GM13977 (cell line): ENCODE measurements at regions not wholly inside any gene's neighbourhood (a gene's known extent, or its start where the extent isn't known, plus 50 kb on each side); places are given as distances from the start of the nearest gene placed in this dataset.
A peak's percentile ranks its signal among the peaks of the same experiment; 100 is the strongest.

Source experiments
- DNase-seq: peaks from one replicate; pipeline ENCODE4 v3.0.0; 2012; ENCODE audit warnings: low spot score
- CTCF ChIP-seq: IDR thresholded peaks from 2 replicates; pipeline ENCODE4 v1.5.1; 2012; ENCODE audit warnings: mild to moderate bottlenecking, control low read depth; ENCODE audit not compliant: insufficient read depth; ENCODE audit errors: extremely low read depth, missing control alignments
- in situ Hi-C: fragments of 300-500 bp; cut with MboI; formaldehyde crosslinking; loops from one replicate; pipeline ENCODE4 v1.12.0; 2022; ENCODE audit warnings: low sequenced_read_pairs, low pct_unique_long_range_greater_than_20kb, mixed read lengths, inconsistent platforms; ENCODE audit not compliant: unreplicated experiment

GRCh38 chr4:81652069-81652478 lies 180.4 kb upstream of the RASGEF1B start:
- TF ChIP-seq CTCF: no peak
- in situ Hi-C loops: no loop called here
- DNase-seq: no peak

GRCh38 chr4:81651243-81651899 lies 179.7 kb upstream of the RASGEF1B start:
- in situ Hi-C loops: no loop called here
- no peak for DNase-seq

GRCh38 chr4:81650606-81651242 lies 179.0 kb upstream of the RASGEF1B start:
- TF ChIP-seq CTCF: no peak
- DNase-seq: no peak
- in situ Hi-C loops: no loop called here

More at GRCh38 chr4:81651243-81651899, 179.7 kb upstream of the RASGEF1B start:
- TF ChIP-seq CTCF: no peak

- in situ Hi-C loops: no loop called here
- DNase-seq: peak; percentile 17
Measured at GRCh38 chr4:81648576-81649275, 177.0 kb upstream of the RASGEF1B start.

GRCh38 chr4:81647388-81647787 lies 175.7 kb upstream of the RASGEF1B start:
- TF ChIP-seq CTCF: no peak
- DNase-seq: no peak
- in situ Hi-C loops: no loop called here

More at GRCh38 chr4:81648576-81649275, 177.0 kb upstream of the RASGEF1B start:
- no peak for TF ChIP-seq CTCF

- in situ Hi-C loops: no loop called here
- TF ChIP-seq CTCF: no peak
- no peak for DNase-seq
Measured at GRCh38 chr4:81642543-81642942, 170.8 kb upstream of the RASGEF1B start.
